Loucy (cell line): ENCODE measurements at regions not wholly inside any gene's neighbourhood (a gene's known extent, or its start where the extent isn't known, plus 50 kb on each side); places are given as distances from the start of the nearest gene placed in this dataset.
"Not testable (repeated sequence)": the region's sequence is repeated elsewhere in the genome, so short reads cannot be mapped to it uniquely, and the experiment has no call there.

Experiments used
- CTCF ChIP-seq: fragments of 200-600 bp; sonication (generic); conservative IDR thresholded peaks from 2 replicates; pipeline ENCODE4 v1.5.1; 2014; ENCODE audit warnings: mild to moderate bottlenecking, antibody characterized with exemption, low read length
- EZH2phosphoT487 ChIP-seq: fragments of 200-600 bp; IDR thresholded peaks from 2 replicates; pipeline ENCODE4 v1.6.1; 2018; ENCODE audit warnings: antibody characterized with exemption, mild to moderate bottlenecking, moderate library complexity, borderline replicate concordance

- TF ChIP-seq CTCF, EZH2phosphoT487: not testable (repeated sequence)
Observed at GRCh38 chr10:53485422-53485821, 712.8 kb upstream of the MBL2 start.
